Erythroblast (primary cell): ENCODE measurements at regions not wholly inside any gene's neighbourhood (a gene's known extent, or its start where the extent isn't known, plus 50 kb on each side); places are given as distances from the start of the nearest gene placed in this dataset.

ENCODE experiments used
- GATA1 ChIP-seq: IDR thresholded peaks from 2 replicates; pipeline ENCODE4 v1.6.1; 2011; ENCODE audit warnings: low read depth, mild to moderate bottlenecking, control low read depth, low read length, moderate library complexity
- POLR2A ChIP-seq: IDR thresholded peaks from 2 replicates; pipeline ENCODE4 v1.6.1; 2011; ENCODE audit warnings: mild to moderate bottlenecking, low read length

- TF ChIP-seq POLR2A: no peak
- no peak for TF ChIP-seq GATA1
Observed at GRCh38 chr10:3544561-3544960, 240.4 kb downstream of the KLF6 start.
